Thoracic aorta (tissue), 2 donors: ENCODE measurements at regions not wholly inside any gene's neighbourhood (a gene's known extent, or its start where the extent isn't known, plus 50 kb on each side); places are given as distances from the start of the nearest gene placed in this dataset.

ENCODE experiments used
- ATAC-seq: fragments of 150-250 bp; one replicate; pipeline ENCODE4 v1.8.0; 2017; ENCODE audit warnings: low read depth; ENCODE audit not compliant: insufficient number of reproducible peaks, low FRiP score
- DNase-seq: peaks from one replicate; pipeline ENCODE4 v3.0.0-alpha.2; 2020; ENCODE audit warnings: low spot score
- H3K27ac ChIP-seq, 2 donors: fragments of 200-600 bp; sonication (generic); 1 replicate in 1 of 2; 2 replicates in 1 of 2; pipeline ENCODE4 v1.5.1; 2016; ENCODE audit warnings: mild to moderate bottlenecking in 2 of 2, moderate library complexity in 2 of 2
- H3K27me3 ChIP-seq: fragments of 200-600 bp; sonication (generic); replicated peaks from 2 replicates; pipeline ENCODE4 v1.6.0; 2016; ENCODE audit warnings: mild to moderate bottlenecking; ENCODE audit not compliant: insufficient read depth
- H3K36me3 ChIP-seq: fragments of 200-600 bp; sonication (generic); one replicate; pipeline ENCODE4 v1.5.1; 2016
- H3K4me1 ChIP-seq, 2 donors: fragments of 200-600 bp; sonication (generic); 1 replicate in 1 of 2; 2 replicates in 1 of 2; pipeline versions ENCODE4 v1.5.1 to v1.6.0; 2016; ENCODE audit warnings: low read depth in 2 of 2, mild to moderate bottlenecking in 1 of 2; ENCODE audit not compliant: control insufficient read depth in 1 of 2
- H3K4me3 ChIP-seq: fragments of 200-600 bp; sonication (generic); 2 replicates; pipeline ENCODE4 v1.5.1; 2016; ENCODE audit warnings: mild to moderate bottlenecking
- H3K9me3 ChIP-seq: fragments of 200-600 bp; sonication (generic); 2 replicates; pipeline ENCODE4 v1.5.1; 2016
- CTCF ChIP-seq: fragments of 200-600 bp; sonication (generic); IDR thresholded peaks from one replicate; pipeline ENCODE4 v1.5.1; 2019; ENCODE audit warnings: antibody characterized with exemption

DNA sequence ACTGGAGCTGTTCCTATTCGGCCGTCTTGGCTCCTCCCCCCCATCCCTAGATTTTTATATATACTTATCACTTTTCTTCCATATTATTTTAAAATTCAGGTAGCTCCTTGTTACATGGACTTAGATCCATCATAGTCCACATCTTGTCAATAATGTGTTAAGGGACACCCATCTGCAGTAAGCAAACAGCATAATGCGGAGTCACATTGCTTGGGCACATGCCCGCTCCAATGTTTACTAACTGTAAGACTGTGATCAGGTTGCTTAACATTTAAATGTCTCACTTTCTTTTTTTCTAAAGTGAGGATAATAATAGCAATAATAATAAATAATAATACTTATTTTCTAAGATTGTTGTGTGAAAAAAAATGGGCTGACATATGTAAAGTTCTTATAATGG is 303.2 kb upstream of the SOX14 start:
- DNase-seq (no peak), ATAC-seq (no peak)
- Histone ChIP-seq H3K4me3 (no peak overlapping the region), H3K4me1 (no peaks in the 10 kb centered on the region), H3K9me3 (no peaks in the 10 kb centered on the region), H3K36me3 (no peaks in the 10 kb centered on the region), H3K27me3 (no peaks in the 10 kb centered on the region), H3K27ac (no peak overlapping the region)
- TF ChIP-seq CTCF = no peak

GRCh38 chr3:137463131-137463530 is 301.0 kb upstream of the SOX14 start:
- Histone ChIP-seq H3K4me1 (no peaks in the 10 kb centered on the region), H3K4me3 (no peak overlapping the region), H3K36me3 (no peaks in the 10 kb centered on the region), H3K9me3 (no peaks in the 10 kb centered on the region), H3K27me3 (no peaks in the 10 kb centered on the region), H3K27ac (no peak overlapping the region)
- ATAC-seq (no peak), DNase-seq (no peak)
- TF ChIP-seq CTCF = no peak

- DNase-seq (no peak), ATAC-seq (no peak)
- Histone ChIP-seq H3K4me1 (no peaks in the 10 kb centered on the region), H3K27me3 (no peaks in the 10 kb centered on the region), H3K36me3 (no peaks in the 10 kb centered on the region), H3K4me3 (no peak overlapping the region), H3K27ac (no peak overlapping the region), H3K9me3 (no peaks in the 10 kb centered on the region)
- TF ChIP-seq CTCF = no peak
Measured at GRCh38 chr3:137464341-137464740, 299.8 kb upstream of the SOX14 start.

DNA sequence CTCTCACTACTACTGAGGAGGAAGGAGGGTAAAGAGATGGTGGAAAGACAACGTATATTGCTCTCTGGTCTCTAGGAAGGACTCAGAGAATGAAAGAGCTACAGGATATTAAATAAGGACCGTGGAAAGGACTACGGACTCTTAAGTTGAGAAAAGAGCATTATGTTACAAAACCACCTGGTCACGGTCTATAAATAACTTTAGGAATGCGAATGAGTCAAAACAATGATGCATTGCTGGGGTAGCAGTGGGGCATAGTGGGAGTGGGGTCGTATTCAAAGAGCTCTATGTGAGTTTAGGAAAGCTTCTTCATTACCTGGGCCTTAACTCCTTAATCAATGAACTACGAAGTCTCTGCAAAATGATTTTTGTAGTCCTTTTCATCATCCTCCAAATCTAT is 295.7 kb upstream of the SOX14 start:
- H3K27ac ChIP-seq = no peak overlapping the region
- H3K27me3 ChIP-seq = no peaks in the 10 kb centered on the region
- H3K4me3 ChIP-seq = no peak overlapping the region
- TF ChIP-seq CTCF = no peak
- DNase-seq (no peak), ATAC-seq (no peak)
- no peaks in the 10 kb centered on the region for H3K9me3 ChIP-seq
- H3K4me1 ChIP-seq = no peaks in the 10 kb centered on the region
- H3K36me3 ChIP-seq = no peaks in the 10 kb centered on the region

DNA sequence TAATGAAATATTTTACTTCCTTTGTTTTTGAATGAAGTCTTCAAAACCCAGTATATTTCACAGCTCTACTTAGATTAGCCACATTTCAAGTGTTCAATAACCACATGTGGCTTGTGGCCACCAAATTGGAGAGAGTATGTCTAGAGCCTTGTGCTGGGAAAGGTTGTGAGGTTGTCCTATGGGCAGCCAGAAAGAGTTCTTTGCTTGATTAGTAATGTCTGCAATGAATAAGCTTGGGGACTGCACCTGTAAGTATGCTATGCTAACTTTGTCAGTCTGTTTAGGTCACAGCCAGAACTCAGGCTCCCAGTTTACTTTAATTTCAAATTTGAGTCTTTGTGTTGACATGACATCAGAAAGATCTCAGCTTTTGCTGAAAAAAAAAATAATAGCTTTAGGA is 294.9 kb upstream of the SOX14 start:
- no peaks in the 10 kb centered on the region for H3K4me1 ChIP-seq
- TF ChIP-seq CTCF = no peak
- H3K36me3 ChIP-seq = no peaks in the 10 kb centered on the region
- H3K27ac ChIP-seq = no peak overlapping the region
- H3K27me3 ChIP-seq = no peaks in the 10 kb centered on the region
- H3K9me3 ChIP-seq = no peaks in the 10 kb centered on the region
- no peak overlapping the region for H3K4me3 ChIP-seq
- ATAC-seq = no peak
- DNase-seq = no peak
